BLaER1 treated with 17β-estradiol and CSF1 and Interleukin-3, amounts not matched to agents 10 nM and 100 nM (cell line): ENCODE measurements at regions not wholly inside any gene's neighbourhood (a gene's known extent, or its start where the extent isn't known, plus 50 kb on each side); places are given as distances from the start of the nearest gene placed in this dataset.
A peak's percentile ranks its signal among the peaks of the same experiment; 100 is the strongest.

Experiments
- H3K27ac ChIP-seq, 11 experiments: shearing (Covaris generic); formaldehyde crosslinking; 2 replicates each; pipeline ENCODE4 v1.8.1; 2022
- H3K27me3 ChIP-seq, 11 experiments: shearing (Covaris generic); formaldehyde crosslinking; 2 replicates each; pipeline ENCODE4 v1.8.1; 2022
- H3K36me3 ChIP-seq, 11 experiments: shearing (Covaris generic); formaldehyde crosslinking; 2 replicates each; pipeline ENCODE4 v1.8.1; 2022
- H3K4me1 ChIP-seq, 10 experiments: shearing (Covaris generic); formaldehyde crosslinking; 2 replicates each; pipeline ENCODE4 v1.8.1; 2022
- H3K4me2 ChIP-seq, 11 experiments: shearing (Covaris generic); formaldehyde crosslinking; 2 replicates each; pipeline ENCODE4 v1.8.1; 2022
- H3K4me3 ChIP-seq, 10 experiments: shearing (Covaris generic); formaldehyde crosslinking; 2 replicates each; pipeline ENCODE4 v1.8.1; 2022
- H3K9ac ChIP-seq, 11 experiments: shearing (Covaris generic); formaldehyde crosslinking; 2 replicates each; pipeline ENCODE4 v1.8.1; 2022
- H3K9me3 ChIP-seq, 11 experiments: shearing (Covaris generic); formaldehyde crosslinking; replicated peaks in 1 of 11; 2 replicates each; pipeline ENCODE4 v1.8.1; 2022
- H4K20me1 ChIP-seq, 11 experiments: shearing (Covaris generic); formaldehyde crosslinking; 2 replicates each; pipeline ENCODE4 v1.8.1; 2022
- Cebpa-rat ChIP-seq, 11 experiments: shearing (Covaris generic); IDR thresholded peaks; 2 replicates each; pipeline ENCODE4 v1.8.1; 2022

- H3K27me3 ChIP-seq: no peaks in the 10 kb centered on the region
- H3K4me2 ChIP-seq: peak overlapping the region in 1 of 11 experiments; percentile 1; a peak in 1 of 22 replicates
These were observed 58.6 kb upstream of the CAB39 start for GRCh38 chr2:230654057-230654456.

DNA sequence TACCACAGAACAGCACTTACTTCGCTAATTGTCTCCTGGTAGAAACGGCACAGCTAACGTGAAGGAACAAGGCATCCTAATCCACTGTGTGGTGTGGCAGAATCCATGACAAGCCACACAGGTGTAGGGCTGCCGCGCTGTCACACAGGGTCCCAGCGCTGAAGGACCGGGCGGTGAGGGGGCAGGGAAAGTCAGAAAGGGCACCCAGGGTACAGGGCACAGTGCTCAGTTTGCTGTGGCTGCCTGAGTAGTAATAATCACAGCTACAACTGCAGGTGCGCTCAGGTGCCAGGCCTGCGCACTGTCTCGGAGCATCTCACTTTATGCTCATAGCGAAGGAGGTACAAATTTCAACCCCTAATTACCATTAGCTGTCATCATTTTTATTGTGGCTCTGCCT lies 55.2 kb upstream of the CAB39 start:
- H3K4me2 ChIP-seq: peak overlapping the region; percentile 85 to 99 (median 95)
- H3K9me3 ChIP-seq: peaks cover 0 to 17% (median 4%) of the 10 kb centered on the region in 11 experiments; a peak in 16 of 22 replicates
- H3K4me3 ChIP-seq: no peak overlapping the region
- H3K36me3 ChIP-seq: no peaks in the 10 kb centered on the region
- peaks cover 58 to 74% (median 67%) of the 10 kb centered on the region in 10 experiments for H3K4me1 ChIP-seq
- 0 out of 22 replicates have a peak overlapping the region, but pooled peaks of 3 of the 11 experiments have one; percentile 14 to 84 (median 28) for H3K27ac ChIP-seq
- no peaks in the 10 kb centered on the region for H4K20me1 ChIP-seq
- H3K27me3 ChIP-seq: no peaks in the 10 kb centered on the region
- no peak for TF ChIP-seq Cebpa-rat (IDR thresholded peaks at IDR 0.05)
- peak overlapping the region in 4 of 11 experiments; percentile 3 to 58 (median 28); a peak in 3 of 22 replicates for H3K9ac ChIP-seq

More at GRCh38 chr2:230654057-230654456, 58.6 kb upstream of the CAB39 start:
- Histone ChIP-seq H3K27ac (no peak overlapping the region), H3K4me3 (no peak overlapping the region), H3K36me3 (no peaks in the 10 kb centered on the region), H3K4me1 (peaks cover 51 to 72% (median 65%) of the 10 kb centered on the region in 10 experiments), H3K9me3 (peaks cover 0 to 29% (median 15%) of the 10 kb centered on the region in 11 experiments; a peak in 18 of 22 replicates), H3K9ac (no peak overlapping the region), H4K20me1 (no peaks in the 10 kb centered on the region)
- TF ChIP-seq Cebpa-rat (IDR thresholded peaks at IDR 0.05): no peak

GRCh38 chr2:230657906-230658305 lies 54.7 kb upstream of the CAB39 start:
- H3K4me1 ChIP-seq: peaks cover 63 to 77% (median 71%) of the 10 kb centered on the region in 10 experiments
- peak overlapping the region in 5 of 11 experiments; percentile 3 to 73 (median 29); a peak in 3 of 22 replicates for H3K9ac ChIP-seq
- peak overlapping the region in 4 of 11 experiments; percentile 14 to 84 (median 22); a peak in 2 of 22 replicates for H3K27ac ChIP-seq
- TF ChIP-seq Cebpa-rat (IDR thresholded peaks at IDR 0.05): no peak
- no peaks in the 10 kb centered on the region for H3K27me3 ChIP-seq
- no peak overlapping the region for H3K4me3 ChIP-seq
- H3K36me3 ChIP-seq: no peaks in the 10 kb centered on the region
- no peaks in the 10 kb centered on the region for H4K20me1 ChIP-seq
- peak overlapping the region; percentile 85 to 99 (median 95) for H3K4me2 ChIP-seq
- peaks cover 0 to 12% (median 0%) of the 10 kb centered on the region in 11 experiments; a peak in 7 of 22 replicates for H3K9me3 ChIP-seq

GRCh38 chr2:230658577-230658876 lies 54.1 kb upstream of the CAB39 start:
- H3K27me3 ChIP-seq: no peaks in the 10 kb centered on the region
- H3K9ac ChIP-seq: peak overlapping the region in 10 of 11 experiments; percentile 9 to 79 (median 68); a peak in 12 of 22 replicates
- H3K4me2 ChIP-seq: peak overlapping the region; percentile 85 to 99 (median 95)
- peaks cover 69 to 83% (median 75%) of the 10 kb centered on the region in 10 experiments for H3K4me1 ChIP-seq
- no peak for TF ChIP-seq Cebpa-rat (IDR thresholded peaks at IDR 0.05)
- H4K20me1 ChIP-seq: no peaks in the 10 kb centered on the region
- H3K27ac ChIP-seq: peak overlapping the region; percentile 77 to 93 (median 86); a peak in 19 of 22 replicates
- H3K36me3 ChIP-seq: no peaks in the 10 kb centered on the region
- peaks cover 0 to 6% (median 0%) of the 10 kb centered on the region in 11 experiments; a peak in 3 of 22 replicates for H3K9me3 ChIP-seq
- H3K4me3 ChIP-seq: no peak overlapping the region

- Histone ChIP-seq H3K36me3 (no peaks in the 10 kb centered on the region), H3K9me3 (peaks cover 0 to under 1% (median 0%) of the 10 kb centered on the region in 11 experiments; a peak in 1 of 22 replicates), H3K4me3 (peak overlapping the region in 4 of 10 experiments; percentile 1 to 18 (median 1); a peak in 1 of 20 replicates), H4K20me1 (no peaks in the 10 kb centered on the region), H3K27me3 (no peaks in the 10 kb centered on the region), H3K4me1 (peaks cover 74 to 85% (median 78%) of the 10 kb centered on the region in 10 experiments), H3K4me2 (peak overlapping the region; percentile 85 to 99 (median 95)), H3K9ac (peak overlapping the region; percentile 44 to 81 (median 71); a peak in 19 of 22 replicates), H3K27ac (peak overlapping the region; percentile 77 to 93 (median 86))
- no peak for TF ChIP-seq Cebpa-rat (IDR thresholded peaks at IDR 0.05)
These were observed 53.6 kb upstream of the CAB39 start for GRCh38 chr2:230658877-230659652.

GRCh38 chr2:230660294-230661060 lies 52.2 kb upstream of the CAB39 start:
- H3K4me1 ChIP-seq: peaks cover 88 to 97% (median 91%) of the 10 kb centered on the region in 10 experiments
- no peaks in the 10 kb centered on the region for H4K20me1 ChIP-seq
- peak overlapping the region; percentile 77 to 93 (median 86) for H3K27ac ChIP-seq
- H3K9me3 ChIP-seq: no peaks in the 10 kb centered on the region
- peak overlapping the region in 6 of 10 experiments; percentile 16 to 42 (median 30); a peak in 8 of 20 replicates for H3K4me3 ChIP-seq
- no peaks in the 10 kb centered on the region for H3K36me3 ChIP-seq
- H3K4me2 ChIP-seq: peak overlapping the region; percentile 85 to 99 (median 95)
- 0 out of 22 replicates have a peak, but pooled peaks of 1 of the 11 experiments have one; percentile 8 for TF ChIP-seq Cebpa-rat (IDR thresholded peaks at IDR 0.05)
- peak overlapping the region; percentile 64 to 81 (median 73) for H3K9ac ChIP-seq
- H3K27me3 ChIP-seq: no peaks in the 10 kb centered on the region; a peak in 1 of 22 replicates

GRCh38 chr2:230661072-230661957 lies 51.3 kb upstream of the CAB39 start:
- peak overlapping the region in 4 of 11 experiments; percentile 4 to 29 (median 21); a peak in 3 of 22 replicates for H3K9ac ChIP-seq
- H3K4me3 ChIP-seq: no peak overlapping the region
- peak overlapping the region; percentile 85 to 99 (median 95) for H3K4me2 ChIP-seq
- H3K27me3 ChIP-seq: no peaks in the 10 kb centered on the region; a peak in 1 of 22 replicates
- peaks cover 95 to 100% (median 97%) of the 10 kb centered on the region in 10 experiments for H3K4me1 ChIP-seq
- H3K36me3 ChIP-seq: no peaks in the 10 kb centered on the region
- no peaks in the 10 kb centered on the region for H3K9me3 ChIP-seq
- peak overlapping the region; percentile 30 to 93 (median 84); a peak in 20 of 22 replicates for H3K27ac ChIP-seq
- TF ChIP-seq Cebpa-rat (IDR thresholded peaks at IDR 0.05): no peak
- H4K20me1 ChIP-seq: no peaks in the 10 kb centered on the region
